ENCODE measurements at regions not wholly inside any gene's neighbourhood (a gene's known extent, or its start where the extent isn't known, plus 50 kb on each side); places are given as distances from the start of the nearest gene placed in this dataset.

DNA sequence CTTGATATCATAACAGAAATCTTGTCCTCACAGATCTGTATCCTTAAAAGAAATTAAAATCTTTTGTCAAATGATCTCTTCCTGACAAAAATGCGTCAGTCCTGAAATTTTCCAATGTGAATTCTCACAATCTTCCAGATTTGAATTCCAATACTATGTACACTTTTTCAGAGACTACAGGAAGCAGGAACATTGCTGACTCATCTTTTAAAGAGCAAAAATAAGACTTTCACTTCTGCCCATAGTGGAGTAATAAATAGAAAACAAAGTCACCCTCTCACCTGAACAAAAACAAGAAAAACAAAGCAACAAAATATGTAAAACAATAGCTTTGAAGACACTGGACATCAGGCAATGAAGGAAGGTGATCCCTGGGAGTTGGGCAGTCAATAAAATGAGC lies 167.0 kb upstream of the IPO5 start:
- TF ChIP-seq ZFP30 (CRISPR knock-in tag; IDR thresholded peaks at IDR 0.05; ENCODE audit: borderline replicate concordance) (no peak), MAFK (IDR thresholded peaks at IDR 0.05; ENCODE audit: low read length) (peak; percentile 26; the same call in 1 of the 2 replicates), MAFF (IDR thresholded peaks at IDR 0.05; ENCODE audit: low read length) (peak; percentile 42), ZNF316 (IDR thresholded peaks at IDR 0.05) (peak; percentile 66), C11orf30 (IDR thresholded peaks at IDR 0.05; ENCODE audit: low read depth) (peak; percentile 63), MAFG (tag; conservative IDR thresholded peaks at IDR 0.05) (peak; percentile 54), RFX1 (IDR thresholded peaks at IDR 0.05) (no peak)
- H3K4me2 ChIP-seq (ENCODE audit: insufficient read depth, low read length), result no peak overlapping the region
- H3K27me3 ChIP-seq (ENCODE audit: control insufficient read depth in 2 of 2, insufficient read depth in 2 of 2, low read length in 2 of 2), result no peaks in the 10 kb centered on the region
- H3K9me1 ChIP-seq (ENCODE audit: control insufficient read depth, insufficient read depth, low read length), result no peaks in the 10 kb centered on the region
- no peak overlapping the region for H3K9ac ChIP-seq (ENCODE audit: insufficient read depth in 1 of 2, low read depth in 2 of 2, low read length in 2 of 2)
- DNase-seq (ENCODE audit: extremely low read depth in 1 of 4, low spot score in 3 of 4), result no peak
- H3K9me3 ChIP-seq (replicated peaks; ENCODE audit: control insufficient read depth, insufficient read depth, low read depth, low read length), result no peaks in the 10 kb centered on the region
- ChIA-PET CTCF (ENCODE audit: low intra/inter-chr PET ratio) (no interaction called here), POLR2A (no interaction called here)
- in situ Hi-C loops (cut with MboI) (no loop called here), intact Hi-C loops (cut with micrococcal nuclease) (no loop called here)
- H3K36me3 ChIP-seq (ENCODE audit: control insufficient read depth, insufficient read depth, low read length), result no peaks in the 10 kb centered on the region
- H3K4me1 ChIP-seq (replicated peaks in 1 of 2; ENCODE audit: control insufficient read depth in 2 of 2, insufficient read depth in 2 of 2, low read length in 2 of 2), result no peaks in the 10 kb centered on the region
- BruUV-seq (replicated peaks), result no TSS peak
- 0% methylated on average over 1 of the region's 1 CpG for WGBS (ENCODE audit: insufficient coverage, low coverage, missing lambda C conversion rate)
- no peak for ATAC-seq
- no peak for FAIRE-seq
- no peak overlapping the region for H2AFZ ChIP-seq (ENCODE audit: low read depth, low read length)
- no peaks in the 10 kb centered on the region for H4K20me1 ChIP-seq (replicated peaks; ENCODE audit: control insufficient read depth, insufficient read depth, low read length)
- H3K4me3 ChIP-seq, result no peak overlapping the region
- no peaks in the 10 kb centered on the region for H3K79me2 ChIP-seq (ENCODE audit: control insufficient read depth, insufficient read depth, low read length)
- H3K27ac ChIP-seq (ENCODE audit: extremely low read depth, low read depth, low read length), result no peak overlapping the region

- no peak for DNase-seq (ENCODE audit: extremely low read depth in 1 of 4, low spot score in 3 of 4)
- Histone ChIP-seq H3K9me1 (ENCODE audit: control insufficient read depth, insufficient read depth, low read length) (no peaks in the 10 kb centered on the region), H2AFZ (ENCODE audit: low read depth, low read length) (no peak overlapping the region), H3K36me3 (ENCODE audit: control insufficient read depth, insufficient read depth, low read length) (no peaks in the 10 kb centered on the region), H3K79me2 (ENCODE audit: control insufficient read depth, insufficient read depth, low read length) (no peaks in the 10 kb centered on the region), H3K9me3 (replicated peaks; ENCODE audit: control insufficient read depth, insufficient read depth, low read depth, low read length) (no peaks in the 10 kb centered on the region), H3K4me1 (replicated peaks in 1 of 2; ENCODE audit: control insufficient read depth in 2 of 2, insufficient read depth in 2 of 2, low read length in 2 of 2) (no peaks in the 10 kb centered on the region), H4K20me1 (replicated peaks; ENCODE audit: control insufficient read depth, insufficient read depth, low read length) (no peaks in the 10 kb centered on the region), H3K27me3 (ENCODE audit: control insufficient read depth in 2 of 2, insufficient read depth in 2 of 2, low read length in 2 of 2) (no peaks in the 10 kb centered on the region), H3K27ac (ENCODE audit: extremely low read depth, low read depth, low read length) (no peak overlapping the region), H3K4me2 (ENCODE audit: insufficient read depth, low read length) (no peak overlapping the region), H3K9ac (ENCODE audit: insufficient read depth in 1 of 2, low read depth in 2 of 2, low read length in 2 of 2) (no peak overlapping the region), H3K4me3 (no peak overlapping the region)
- BruUV-seq (replicated peaks), result no TSS peak
- WGBS (ENCODE audit: insufficient coverage, low coverage, missing lambda C conversion rate), result 0% methylated on average over 4 of the region's 4 CpGs
- FAIRE-seq, result no peak
- in situ Hi-C loops (cut with MboI), result no loop called here
- ATAC-seq, result no peak
- intact Hi-C loops (cut with micrococcal nuclease), result no loop called here
- CTCF ChIA-PET (ENCODE audit: low intra/inter-chr PET ratio), result no interaction called here
- TF ChIP-seq SPI1 (IDR thresholded peaks at IDR 0.05; ENCODE audit: borderline replicate concordance, low read depth, low read length), result no peak
- TF ChIP-seq PATZ1 (CRISPR knock-in tag; IDR thresholded peaks at IDR 0.05; ENCODE audit: borderline replicate concordance), result no peak
- no peak for TF ChIP-seq SMARCE1 (IDR thresholded peaks at IDR 0.05)
- no peak for TF ChIP-seq RBFOX2 (IDR thresholded peaks at IDR 0.05; ENCODE audit: low read depth, low read length)
- POLR2A ChIA-PET, result no interaction called here
These were observed 155.9 kb upstream of the IPO5 start for GRCh38 chr13:97797553-97797952.

Data from K562 (cell line).